ENCODE measurements at regions not wholly inside any gene's neighbourhood (a gene's known extent, or its start where the extent isn't known, plus 50 kb on each side); places are given as distances from the start of the nearest gene placed in this dataset.

DNA sequence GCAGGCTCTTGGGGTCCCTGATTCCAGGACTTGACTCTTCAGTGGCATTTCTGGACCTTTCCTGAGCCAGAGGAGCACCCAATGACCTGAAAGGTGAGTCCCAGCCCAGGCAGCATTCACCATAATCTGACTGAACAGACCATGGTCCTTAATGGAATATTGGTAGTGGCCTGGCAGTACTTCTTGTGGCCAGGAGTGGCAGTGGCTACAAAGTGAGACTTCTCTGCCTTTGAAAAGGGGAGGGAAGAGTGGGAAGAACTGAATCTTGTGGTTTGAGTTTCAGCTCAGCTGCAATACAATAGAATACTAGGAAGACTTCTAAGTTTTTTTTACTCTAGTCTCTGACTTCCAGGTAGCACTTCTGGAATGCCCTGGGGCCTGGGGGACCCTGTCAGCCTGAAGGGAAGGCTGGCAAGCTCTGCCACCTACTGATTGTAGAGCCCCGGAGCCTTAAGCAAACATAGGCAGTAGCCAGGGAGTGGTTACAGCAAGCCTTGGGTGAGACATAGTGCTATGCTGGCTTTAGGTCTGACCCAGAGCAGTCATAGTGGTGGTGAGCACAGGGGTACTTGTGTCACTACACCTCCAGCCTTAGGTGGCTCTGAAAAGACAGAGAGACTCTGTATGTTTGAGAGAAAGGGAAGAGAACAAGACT, 674.2 kb upstream of the MANEA start:
- TF ChIP-seq YY1 (IDR thresholded peaks at IDR 0.05) (no peak), JUND (IDR thresholded peaks at IDR 0.05) (no peak), GABPA (IDR thresholded peaks at IDR 0.05 in 1 of 2, conservative IDR thresholded peaks at IDR 0.05 in 1 of 2) (no peak)
- TF ChIP-seq, protein P1, sequence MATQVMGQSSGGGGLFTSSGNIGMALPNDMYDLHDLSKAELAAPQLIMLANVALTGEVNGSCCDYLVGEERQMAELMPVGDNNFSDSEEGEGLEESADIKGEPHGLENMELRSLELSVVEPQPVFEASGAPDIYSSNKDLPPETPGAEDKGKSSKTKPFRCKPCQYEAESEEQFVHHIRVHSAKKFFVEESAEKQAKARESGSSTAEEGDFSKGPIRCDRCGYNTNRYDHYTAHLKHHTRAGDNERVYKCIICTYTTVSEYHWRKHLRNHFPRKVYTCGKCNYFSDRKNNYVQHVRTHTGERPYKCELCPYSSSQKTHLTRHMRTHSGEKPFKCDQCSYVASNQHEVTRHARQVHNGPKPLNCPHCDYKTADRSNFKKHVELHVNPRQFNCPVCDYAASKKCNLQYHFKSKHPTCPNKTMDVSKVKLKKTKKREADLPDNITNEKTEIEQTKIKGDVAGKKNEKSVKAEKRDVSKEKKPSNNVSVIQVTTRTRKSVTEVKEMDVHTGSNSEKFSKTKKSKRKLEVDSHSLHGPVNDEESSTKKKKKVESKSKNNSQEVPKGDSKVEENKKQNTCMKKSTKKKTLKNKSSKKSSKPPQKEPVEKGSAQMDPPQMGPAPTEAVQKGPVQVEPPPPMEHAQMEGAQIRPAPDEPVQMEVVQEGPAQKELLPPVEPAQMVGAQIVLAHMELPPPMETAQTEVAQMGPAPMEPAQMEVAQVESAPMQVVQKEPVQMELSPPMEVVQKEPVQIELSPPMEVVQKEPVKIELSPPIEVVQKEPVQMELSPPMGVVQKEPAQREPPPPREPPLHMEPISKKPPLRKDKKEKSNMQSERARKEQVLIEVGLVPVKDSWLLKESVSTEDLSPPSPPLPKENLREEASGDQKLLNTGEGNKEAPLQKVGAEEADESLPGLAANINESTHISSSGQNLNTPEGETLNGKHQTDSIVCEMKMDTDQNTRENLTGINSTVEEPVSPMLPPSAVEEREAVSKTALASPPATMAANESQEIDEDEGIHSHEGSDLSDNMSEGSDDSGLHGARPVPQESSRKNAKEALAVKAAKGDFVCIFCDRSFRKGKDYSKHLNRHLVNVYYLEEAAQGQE (IDR thresholded peaks at IDR 0.05), result no peak
- TF ChIP-seq, protein P2, sequence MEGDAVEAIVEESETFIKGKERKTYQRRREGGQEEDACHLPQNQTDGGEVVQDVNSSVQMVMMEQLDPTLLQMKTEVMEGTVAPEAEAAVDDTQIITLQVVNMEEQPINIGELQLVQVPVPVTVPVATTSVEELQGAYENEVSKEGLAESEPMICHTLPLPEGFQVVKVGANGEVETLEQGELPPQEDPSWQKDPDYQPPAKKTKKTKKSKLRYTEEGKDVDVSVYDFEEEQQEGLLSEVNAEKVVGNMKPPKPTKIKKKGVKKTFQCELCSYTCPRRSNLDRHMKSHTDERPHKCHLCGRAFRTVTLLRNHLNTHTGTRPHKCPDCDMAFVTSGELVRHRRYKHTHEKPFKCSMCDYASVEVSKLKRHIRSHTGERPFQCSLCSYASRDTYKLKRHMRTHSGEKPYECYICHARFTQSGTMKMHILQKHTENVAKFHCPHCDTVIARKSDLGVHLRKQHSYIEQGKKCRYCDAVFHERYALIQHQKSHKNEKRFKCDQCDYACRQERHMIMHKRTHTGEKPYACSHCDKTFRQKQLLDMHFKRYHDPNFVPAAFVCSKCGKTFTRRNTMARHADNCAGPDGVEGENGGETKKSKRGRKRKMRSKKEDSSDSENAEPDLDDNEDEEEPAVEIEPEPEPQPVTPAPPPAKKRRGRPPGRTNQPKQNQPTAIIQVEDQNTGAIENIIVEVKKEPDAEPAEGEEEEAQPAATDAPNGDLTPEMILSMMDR (IDR thresholded peaks at IDR 0.05; ENCODE audit: low read depth, low read length, missing input control), result no peak
